WTC11 (cell line): ENCODE measurements at regions not wholly inside any gene's neighbourhood (a gene's known extent, or its start where the extent isn't known, plus 50 kb on each side); places are given as distances from the start of the nearest gene placed in this dataset.

Experiments used
- ATF3 ChIP-seq: sonication (generic); formaldehyde crosslinking; conservative IDR thresholded peaks from 2 replicates; pipeline ENCODE4 v1.8.1; 2022; ENCODE audit warnings: mild to moderate bottlenecking, missing genetic modification reagents
- CREM ChIP-seq: sonication (generic); formaldehyde crosslinking; IDR thresholded peaks from 2 replicates; pipeline ENCODE4 v1.8.1; 2022; ENCODE audit warnings: mild to moderate bottlenecking, missing genetic modification reagents, moderate library complexity
- CTCF ChIP-seq: fragments of 200-600 bp; IDR thresholded peaks from 2 replicates; pipeline ENCODE4 v1.8.0; 2022; ENCODE audit warnings: antibody characterized with exemption
- ERG ChIP-seq: fragments of 250-450 bp; sonication (Bioruptor Pico); IDR thresholded peaks from 2 replicates; pipeline ENCODE4 v1.8.0; 2021; ENCODE audit warnings: mild to moderate bottlenecking
- JUN ChIP-seq: sonication (generic); formaldehyde crosslinking; IDR thresholded peaks from 2 replicates; pipeline ENCODE4 v1.8.0; 2023; ENCODE audit warnings: mild to moderate bottlenecking, missing genetic modification reagents
- KAT7 ChIP-seq: sonication (generic); formaldehyde crosslinking; IDR thresholded peaks from 2 replicates; pipeline ENCODE4 v1.8.1; 2023; ENCODE audit warnings: missing genetic modification reagents, mild to moderate bottlenecking, borderline replicate concordance
- RORB ChIP-seq: fragments of 250-450 bp; sonication (Bioruptor Pico); IDR thresholded peaks from 2 replicates; pipeline ENCODE4 v1.9.0; 2021; ENCODE audit warnings: mild to moderate bottlenecking
- SP1 ChIP-seq: sonication (generic); formaldehyde crosslinking; conservative IDR thresholded peaks from 2 replicates; pipeline ENCODE4 v1.8.1; 2022; ENCODE audit warnings: missing genetic modification reagents
- TEAD1 ChIP-seq: sonication (generic); formaldehyde crosslinking; IDR thresholded peaks from 2 replicates; pipeline ENCODE4 v1.8.0; 2022; ENCODE audit warnings: mild to moderate bottlenecking, missing genetic modification reagents
- TEAD4 ChIP-seq: sonication (generic); formaldehyde crosslinking; IDR thresholded peaks from 2 replicates; pipeline ENCODE4 v1.8.0; 2022; ENCODE audit warnings: mild to moderate bottlenecking, missing genetic modification reagents
- ZBTB21 ChIP-seq: sonication (generic); formaldehyde crosslinking; IDR thresholded peaks from 2 replicates; pipeline ENCODE4 v1.8.1; 2023; ENCODE audit warnings: mild to moderate bottlenecking, missing genetic modification reagents, borderline replicate concordance
- ZNF671 ChIP-seq: fragments of 250-450 bp; sonication (Bioruptor Pico); IDR thresholded peaks from 2 replicates; pipeline ENCODE4 v1.8.0; 2021; ENCODE audit warnings: mild to moderate bottlenecking
- TF ChIP-seq, protein P1 (sequence below): sonication (generic); formaldehyde crosslinking; IDR thresholded peaks from 2 replicates; pipeline ENCODE4 v1.8.1; 2022; ENCODE audit warnings: missing genetic modification reagents, borderline replicate concordance
- TF ChIP-seq, protein P2 (sequence below): sonication (generic); formaldehyde crosslinking; IDR thresholded peaks from 2 replicates; pipeline ENCODE4 v1.8.1; 2022; ENCODE audit warnings: low read depth, missing genetic modification reagents, borderline replicate concordance

GRCh38 chr3:25074149-25074548 is 353.9 kb upstream of the RARB start:
- no peak for TF ChIP-seq CTCF
- TF ChIP-seq ZBTB21, result no peak
- no peak for TF ChIP-seq CREM (CRISPR knock-in tag)
- no peak for TF ChIP-seq ERG (CRISPR knock-in tag)
- TF ChIP-seq JUN, result no peak
- TF ChIP-seq ATF3 (CRISPR knock-in tag), result no peak
- no peak for TF ChIP-seq RORB
- no peak for TF ChIP-seq TEAD4 (CRISPR knock-in tag)
- TF ChIP-seq TEAD1, result no peak
- no peak for TF ChIP-seq SP1 (CRISPR knock-in tag)
- no peak for TF ChIP-seq KAT7 (CRISPR knock-in tag)
- TF ChIP-seq, protein P1, sequence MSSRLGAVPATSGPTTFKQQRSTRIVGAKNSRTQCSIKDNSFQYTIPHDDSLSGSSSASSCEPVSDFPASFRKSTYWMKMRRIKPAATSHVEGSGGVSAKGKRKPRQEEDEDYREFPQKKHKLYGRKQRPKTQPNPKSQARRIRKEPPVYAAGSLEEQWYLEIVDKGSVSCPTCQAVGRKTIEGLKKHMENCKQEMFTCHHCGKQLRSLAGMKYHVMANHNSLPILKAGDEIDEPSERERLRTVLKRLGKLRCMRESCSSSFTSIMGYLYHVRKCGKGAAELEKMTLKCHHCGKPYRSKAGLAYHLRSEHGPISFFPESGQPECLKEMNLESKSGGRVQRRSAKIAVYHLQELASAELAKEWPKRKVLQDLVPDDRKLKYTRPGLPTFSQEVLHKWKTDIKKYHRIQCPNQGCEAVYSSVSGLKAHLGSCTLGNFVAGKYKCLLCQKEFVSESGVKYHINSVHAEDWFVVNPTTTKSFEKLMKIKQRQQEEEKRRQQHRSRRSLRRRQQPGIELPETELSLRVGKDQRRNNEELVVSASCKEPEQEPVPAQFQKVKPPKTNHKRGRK (CRISPR knock-in tag), result no peak
- TF ChIP-seq ZNF671 (CRISPR knock-in tag), result no peak
- TF ChIP-seq, protein P2, sequence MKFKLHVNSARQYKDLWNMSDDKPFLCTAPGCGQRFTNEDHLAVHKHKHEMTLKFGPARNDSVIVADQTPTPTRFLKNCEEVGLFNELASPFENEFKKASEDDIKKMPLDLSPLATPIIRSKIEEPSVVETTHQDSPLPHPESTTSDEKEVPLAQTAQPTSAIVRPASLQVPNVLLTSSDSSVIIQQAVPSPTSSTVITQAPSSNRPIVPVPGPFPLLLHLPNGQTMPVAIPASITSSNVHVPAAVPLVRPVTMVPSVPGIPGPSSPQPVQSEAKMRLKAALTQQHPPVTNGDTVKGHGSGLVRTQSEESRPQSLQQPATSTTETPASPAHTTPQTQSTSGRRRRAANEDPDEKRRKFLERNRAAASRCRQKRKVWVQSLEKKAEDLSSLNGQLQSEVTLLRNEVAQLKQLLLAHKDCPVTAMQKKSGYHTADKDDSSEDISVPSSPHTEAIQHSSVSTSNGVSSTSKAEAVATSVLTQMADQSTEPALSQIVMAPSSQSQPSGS (CRISPR knock-in tag), result no peak
